ENCODE measurements at regions not wholly inside any gene's neighbourhood (a gene's known extent, or its start where the extent isn't known, plus 50 kb on each side); places are given as distances from the start of the nearest gene placed in this dataset.
A peak's percentile ranks its signal among the peaks of the same experiment; 100 is the strongest.

- DNase-seq = no peak
- in situ Hi-C loops (cut with MboI; ENCODE audit: low pct_unique_long_range_greater_than_20kb, low sequenced_read_pairs) = no loop called here
These were observed 232.9 kb downstream of the UACA start for GRCh38 chr15:70530503-70530902.

GRCh38 chr15:70530017-70530499 is 233.3 kb downstream of the UACA start:
- in situ Hi-C loops (cut with MboI; ENCODE audit: low pct_unique_long_range_greater_than_20kb, low sequenced_read_pairs) = no loop called here
- no peak for DNase-seq

GRCh38 chr15:70528816-70529215 is 234.5 kb downstream of the UACA start:
- in situ Hi-C loops (cut with MboI; ENCODE audit: low pct_unique_long_range_greater_than_20kb, low sequenced_read_pairs) = no loop called here
- no peak for DNase-seq

GRCh38 chr15:70528270-70528706 is 235.1 kb downstream of the UACA start:
- in situ Hi-C loops (cut with MboI; ENCODE audit: low pct_unique_long_range_greater_than_20kb, low sequenced_read_pairs) = no loop called here
- peak; percentile 95 for DNase-seq

- in situ Hi-C loops (cut with MboI; ENCODE audit: low pct_unique_long_range_greater_than_20kb, low sequenced_read_pairs) = no loop called here
- DNase-seq = no peak
These were observed 236.4 kb downstream of the UACA start for GRCh38 chr15:70526974-70527325.

- in situ Hi-C loops (cut with MboI; ENCODE audit: low pct_unique_long_range_greater_than_20kb, low sequenced_read_pairs) = no loop called here
- peak; percentile 93 for DNase-seq
These were observed 237.0 kb downstream of the UACA start for GRCh38 chr15:70526221-70526973.

GRCh38 chr15:70525551-70525950 is 237.8 kb downstream of the UACA start:
- DNase-seq = no peak
- in situ Hi-C loops (cut with MboI; ENCODE audit: low pct_unique_long_range_greater_than_20kb, low sequenced_read_pairs) = no loop called here

- in situ Hi-C loops (cut with MboI; ENCODE audit: low pct_unique_long_range_greater_than_20kb, low sequenced_read_pairs) = no loop called here
- DNase-seq = no peak
These were observed 238.9 kb downstream of the UACA start for GRCh38 chr15:70524470-70524869.

- DNase-seq = no peak
- in situ Hi-C loops (cut with MboI; ENCODE audit: low pct_unique_long_range_greater_than_20kb, low sequenced_read_pairs) = no loop called here
These were observed 239.7 kb downstream of the UACA start for GRCh38 chr15:70523616-70524015.

- in situ Hi-C loops (cut with MboI; ENCODE audit: low pct_unique_long_range_greater_than_20kb, low sequenced_read_pairs) = no loop called here
- DNase-seq = no peak
These were observed 240.2 kb downstream of the UACA start for GRCh38 chr15:70523192-70523591.

- no peak for DNase-seq
- in situ Hi-C loops (cut with MboI; ENCODE audit: low pct_unique_long_range_greater_than_20kb, low sequenced_read_pairs) = no loop called here
These were observed 240.9 kb downstream of the UACA start for GRCh38 chr15:70522323-70522966.

- DNase-seq = no peak
- in situ Hi-C loops (cut with MboI; ENCODE audit: low pct_unique_long_range_greater_than_20kb, low sequenced_read_pairs) = no loop called here
These were observed 241.6 kb downstream of the UACA start for GRCh38 chr15:70521576-70522322.

GRCh38 chr15:70519616-70520015 is 243.7 kb downstream of the UACA start:
- in situ Hi-C loops (cut with MboI; ENCODE audit: low pct_unique_long_range_greater_than_20kb, low sequenced_read_pairs) = no loop called here
- no peak for DNase-seq

GRCh38 chr15:70519004-70519365 is 244.4 kb downstream of the UACA start:
- DNase-seq = no peak
- in situ Hi-C loops (cut with MboI; ENCODE audit: low pct_unique_long_range_greater_than_20kb, low sequenced_read_pairs) = no loop called here

GRCh38 chr15:70518201-70519003 is 245.0 kb downstream of the UACA start:
- in situ Hi-C loops (cut with MboI; ENCODE audit: low pct_unique_long_range_greater_than_20kb, low sequenced_read_pairs) = no loop called here
- DNase-seq = no peak

- no peak for DNase-seq
- in situ Hi-C loops (cut with MboI; ENCODE audit: low pct_unique_long_range_greater_than_20kb, low sequenced_read_pairs) = no loop called here
These were observed 246.2 kb downstream of the UACA start for GRCh38 chr15:70517194-70517590.

GRCh38 chr15:70516408-70517193 is 246.8 kb downstream of the UACA start:
- DNase-seq = no peak
- in situ Hi-C loops (cut with MboI; ENCODE audit: low pct_unique_long_range_greater_than_20kb, low sequenced_read_pairs) = no loop called here

GRCh38 chr15:70514251-70514650 is 249.1 kb downstream of the UACA start:
- no peak for DNase-seq
- in situ Hi-C loops (cut with MboI; ENCODE audit: low pct_unique_long_range_greater_than_20kb, low sequenced_read_pairs) = no loop called here

GRCh38 chr15:70513819-70514218 is 249.5 kb downstream of the UACA start:
- in situ Hi-C loops (cut with MboI; ENCODE audit: low pct_unique_long_range_greater_than_20kb, low sequenced_read_pairs) = no loop called here
- no peak for DNase-seq

Data from KBM-7 (cell line).